GM12865 (cell line): ENCODE measurements at regions not wholly inside any gene's neighbourhood (a gene's known extent, or its start where the extent isn't known, plus 50 kb on each side); places are given as distances from the start of the nearest gene placed in this dataset.

Experiments
- DNase-seq: peaks from one replicate; pipeline ENCODE4 v3.0.0; 2010; ENCODE audit warnings: low read depth
- H3K4me3 ChIP-seq: 2 replicates; pipeline ENCODE4 v1.5.1; 2011; ENCODE audit warnings: mild to moderate bottlenecking, low read depth, low read length, control low read depth
- CTCF ChIP-seq: IDR thresholded peaks from 2 replicates; pipeline ENCODE4 v1.5.1; 2011; ENCODE audit warnings: low read length, control low read depth, low read depth, inconsistent platforms; ENCODE audit not compliant: insufficient read depth; ENCODE audit errors: missing control alignments

- DNase-seq, result no peak
- TF ChIP-seq CTCF, result no peak
- H3K4me3 ChIP-seq, result no peak overlapping the region
Observed at GRCh38 chr2:239874636-239875356, 150.3 kb downstream of the NDUFA10 start.

- H3K4me3 ChIP-seq, result no peak overlapping the region
- no peak for DNase-seq
- no peak for TF ChIP-seq CTCF
Observed at GRCh38 chr2:239873656-239874635, 151.2 kb downstream of the NDUFA10 start.

- no peak for TF ChIP-seq CTCF
- DNase-seq, result no peak
Observed at GRCh38 chr2:239871481-239872435, 153.4 kb downstream of the NDUFA10 start.

GRCh38 chr2:239870863-239871262 lies 154.3 kb downstream of the NDUFA10 start:
- H3K4me3 ChIP-seq, result no peak overlapping the region
- TF ChIP-seq CTCF, result no peak
- DNase-seq, result no peak

More at GRCh38 chr2:239871481-239872435, 153.4 kb downstream of the NDUFA10 start:
- no peak overlapping the region for H3K4me3 ChIP-seq

GRCh38 chr2:239870276-239870675 lies 154.9 kb downstream of the NDUFA10 start:
- DNase-seq, result no peak
- TF ChIP-seq CTCF, result no peak
- no peak overlapping the region for H3K4me3 ChIP-seq
